Peyer's patch (tissue), 4 donors: ENCODE measurements at regions not wholly inside any gene's neighbourhood (a gene's known extent, or its start where the extent isn't known, plus 50 kb on each side); places are given as distances from the start of the nearest gene placed in this dataset.

ENCODE experiments used
- DNase-seq, 3 donors: peaks; one replicate each; pipeline ENCODE4 v3.0.0-alpha.2; 2017 to 2019
- H3K27ac ChIP-seq, 4 donors: fragments of 200-600 bp; sonication (generic); one replicate each; pipeline ENCODE4 v1.5.1; 2016 to 2019
- H3K27me3 ChIP-seq, 2 donors: fragments of 200-600 bp; sonication (generic); one replicate each; pipeline ENCODE4 v1.5.1; 2019
- H3K36me3 ChIP-seq, 3 donors: fragments of 200-600 bp; sonication (generic); one replicate each; pipeline ENCODE4 v1.5.1; 2016 to 2019
- H3K4me1 ChIP-seq, 4 donors: fragments of 200-600 bp; sonication (generic); one replicate each; pipeline ENCODE4 v1.5.1; 2016 to 2019
- H3K4me3 ChIP-seq, 4 donors: fragments of 200-600 bp; sonication (generic); 1 replicate in 3 of 4; 2 replicates in 1 of 4; pipeline ENCODE4 v1.5.1; 2016 to 2019; ENCODE audit warnings: mild to moderate bottlenecking in 1 of 4
- H3K9me3 ChIP-seq, 4 donors: fragments of 200-600 bp; sonication (generic); one replicate each; pipeline ENCODE4 v1.5.1; 2016 to 2019; ENCODE audit warnings: mild to moderate bottlenecking in 1 of 4
- CTCF ChIP-seq, 6 experiments: fragments of 450-650 bp in 4 of 6; fragments of 200-600 bp in 2 of 6; sonication (generic) in 1 of 6; IDR thresholded peaks; one replicate each; pipeline ENCODE4 v1.5.1; 2017 to 2019; ENCODE audit warnings: antibody characterized with exemption in 6 of 6, mild to moderate bottlenecking in 3 of 6, moderate library complexity in 1 of 6
- POLR2A ChIP-seq, 2 donors: fragments of 450-650 bp; IDR thresholded peaks; one replicate each; pipeline ENCODE4 v1.5.1; 2017; ENCODE audit warnings: antibody characterized with exemption in 2 of 2, mild to moderate bottlenecking in 2 of 2, moderate library complexity in 2 of 2

GRCh38 chr2:16411788-16412187 is 253.8 kb downstream of the CYRIA start:
- no peaks in the 10 kb centered on the region for H3K9me3 ChIP-seq
- no peaks in the 10 kb centered on the region for H3K36me3 ChIP-seq
- no peaks in the 10 kb centered on the region for H3K27me3 ChIP-seq
- TF ChIP-seq POLR2A (IDR thresholded peaks at IDR 0.05) (no peak), CTCF (IDR thresholded peaks at IDR 0.05) (no peak)
- no peak overlapping the region for H3K27ac ChIP-seq
- DNase-seq: no peak
- no peak overlapping the region for H3K4me3 ChIP-seq
- H3K4me1 ChIP-seq: no peaks in the 10 kb centered on the region

GRCh38 chr2:16409849-16410248 is 255.8 kb downstream of the CYRIA start:
- Histone ChIP-seq H3K27me3 (no peaks in the 10 kb centered on the region), H3K4me3 (no peak overlapping the region), H3K36me3 (no peaks in the 10 kb centered on the region), H3K9me3 (no peaks in the 10 kb centered on the region), H3K27ac (no peak overlapping the region), H3K4me1 (no peaks in the 10 kb centered on the region)
- TF ChIP-seq CTCF (IDR thresholded peaks at IDR 0.05) (no peak), POLR2A (IDR thresholded peaks at IDR 0.05) (no peak)
- DNase-seq: no peak

- Histone ChIP-seq H3K36me3 (no peaks in the 10 kb centered on the region), H3K27me3 (no peaks in the 10 kb centered on the region), H3K4me3 (no peak overlapping the region), H3K9me3 (no peaks in the 10 kb centered on the region), H3K4me1 (no peaks in the 10 kb centered on the region), H3K27ac (no peak overlapping the region)
- TF ChIP-seq POLR2A (IDR thresholded peaks at IDR 0.05) (no peak), CTCF (IDR thresholded peaks at IDR 0.05) (no peak)
- no peak for DNase-seq
Observed at GRCh38 chr2:16409006-16409390, 256.6 kb downstream of the CYRIA start.

- no peak overlapping the region for H3K4me3 ChIP-seq
- H3K27me3 ChIP-seq: no peaks in the 10 kb centered on the region
- TF ChIP-seq CTCF (IDR thresholded peaks at IDR 0.05) (no peak), POLR2A (IDR thresholded peaks at IDR 0.05) (no peak)
- DNase-seq: no peak
- H3K27ac ChIP-seq: no peak overlapping the region
- H3K4me1 ChIP-seq: no peaks in the 10 kb centered on the region
- H3K9me3 ChIP-seq: no peaks in the 10 kb centered on the region
- H3K36me3 ChIP-seq: no peaks in the 10 kb centered on the region
Observed at GRCh38 chr2:16408331-16409005, 257.2 kb downstream of the CYRIA start.

GRCh38 chr2:16407358-16407757 is 258.3 kb downstream of the CYRIA start:
- Histone ChIP-seq H3K36me3 (no peaks in the 10 kb centered on the region), H3K4me1 (no peaks in the 10 kb centered on the region), H3K27ac (no peak overlapping the region), H3K4me3 (no peak overlapping the region), H3K27me3 (no peaks in the 10 kb centered on the region), H3K9me3 (no peaks in the 10 kb centered on the region)
- no peak for DNase-seq
- TF ChIP-seq POLR2A (IDR thresholded peaks at IDR 0.05): no peak
- no peak for TF ChIP-seq CTCF (IDR thresholded peaks at IDR 0.05)
